HUDEP-2 (cell line): ENCODE measurements at regions not wholly inside any gene's neighbourhood (a gene's known extent, or its start where the extent isn't known, plus 50 kb on each side); places are given as distances from the start of the nearest gene placed in this dataset.
"Not testable (repeated sequence)": the region's sequence is repeated elsewhere in the genome, so short reads cannot be mapped to it uniquely, and the experiment has no call there.

Source experiments
- DNase-seq, 76 experiments: peaks; one replicate each; lab custom pipeline; 2025; ENCODE audit not compliant: unreplicated experiment in 76 of 76; lab: John Stamatoyannopoulos, UW

GRCh38 chr6:155894758-155895157, 439.1 kb upstream of the NOX3 start:
- DNase-seq: no peak

GRCh38 chr6:155894262-155894661, 438.6 kb upstream of the NOX3 start:
- no peak for DNase-seq

- no peak for DNase-seq
These were observed 434.8 kb upstream of the NOX3 start for GRCh38 chr6:155890409-155890808.

GRCh38 chr6:155889410-155889809, 433.8 kb upstream of the NOX3 start:
- DNase-seq: no peak

- no peak for DNase-seq
These were observed 431.8 kb upstream of the NOX3 start for GRCh38 chr6:155887421-155887820.

GRCh38 chr6:155883741-155884140, 428.1 kb upstream of the NOX3 start:
- no peak for DNase-seq

- DNase-seq: no peak
These were observed 427.7 kb upstream of the NOX3 start for GRCh38 chr6:155883334-155883731.

GRCh38 chr6:155882527-155883333, 427.1 kb upstream of the NOX3 start:
- DNase-seq: no peak

- DNase-seq: no peak
These were observed 426.3 kb upstream of the NOX3 start for GRCh38 chr6:155881826-155882526.

GRCh38 chr6:155880900-155881299, 425.3 kb upstream of the NOX3 start:
- no peak for DNase-seq

- no peak for DNase-seq
These were observed 417.3 kb upstream of the NOX3 start for GRCh38 chr6:155872961-155873360.

GRCh38 chr6:155867682-155868081, 412.0 kb upstream of the NOX3 start:
- DNase-seq: no peak

- not testable (repeated sequence) for DNase-seq
These were observed 411.2 kb upstream of the NOX3 start for GRCh38 chr6:155866676-155867390.

- no peak for DNase-seq
These were observed 406.2 kb upstream of the NOX3 start for GRCh38 chr6:155861821-155862220.

GRCh38 chr6:155858906-155859305, 403.3 kb upstream of the NOX3 start:
- DNase-seq: not testable (repeated sequence)

- DNase-seq: no peak
These were observed 399.1 kb upstream of the NOX3 start for GRCh38 chr6:155854787-155855186.

GRCh38 chr6:155853011-155853410, 397.4 kb upstream of the NOX3 start:
- DNase-seq: no peak

- no peak for DNase-seq
These were observed 394.8 kb upstream of the NOX3 start for GRCh38 chr6:155850408-155850841.

GRCh38 chr6:155847711-155848110, 392.1 kb upstream of the NOX3 start:
- no peak for DNase-seq

- DNase-seq: no peak
These were observed 381.8 kb upstream of the NOX3 start for GRCh38 chr6:155837474-155837873.

GRCh38 chr6:155832596-155832995, 377.0 kb upstream of the NOX3 start:
- no peak for DNase-seq
